Heart left ventricle (tissue), 13 donors: ENCODE measurements at regions not wholly inside any gene's neighbourhood (a gene's known extent, or its start where the extent isn't known, plus 50 kb on each side); places are given as distances from the start of the nearest gene placed in this dataset.

Source experiments
- POLR2A ChIP-seq, 2 donors: fragments of 450-650 bp; IDR thresholded peaks; one replicate each; pipeline ENCODE4 v1.6.1; 2017; ENCODE audit warnings: antibody characterized with exemption in 2 of 2, mild to moderate bottlenecking in 2 of 2, moderate library complexity in 2 of 2
- TF ChIP-seq, protein P1 (sequence below), 12 donors: fragments of 200-600 bp; sonication (generic) in 4 of 12; IDR thresholded peaks; one replicate each; pipeline versions ENCODE4 v1.5.0 to v1.8.0; 2018 to 2022; ENCODE audit warnings: antibody characterized with exemption in 12 of 12, mild to moderate bottlenecking in 5 of 12
- donor health status: ischemic (EF 13 %, LVEDD 7.1; RV severe dilation, severe dysfunction).
- donor health status: DM: no; HTN: yes; CAD: no.
- donor health status: DM: no; HTN: no; CAD: no.
- donor health status: ischemic (EF 25% LVEDD 6.9; RV normal size, moderate dysfunction).
- donor health status: ischemic (EF 25% LVEDD 5.7; RV mildly dilated, moderate dysfunction).
- donor health status: ischemic (EF 35%, LVEDD 5.7; RV mildly dilated, moderate dysfunction).
- donor health status: nonischemic (EF 11% LVEDD 7.7; RV severe dilation, severe dysfunction).
- donor health status: DM: yes; HTN: yes; CAD: no.
- donor health status: PGD.
- donor health status: ischemic (EF 29% LVEDD 5.4; RV normal size, mild dysfunction).
- donor health status: nonischemic (EF 23%, LVEDD 6.1; RV moderate dilation, normal function).

GRCh38 chr11:33980897-33981296 is 70.6 kb upstream of the CAPRIN1 start:
- TF ChIP-seq, protein P1, sequence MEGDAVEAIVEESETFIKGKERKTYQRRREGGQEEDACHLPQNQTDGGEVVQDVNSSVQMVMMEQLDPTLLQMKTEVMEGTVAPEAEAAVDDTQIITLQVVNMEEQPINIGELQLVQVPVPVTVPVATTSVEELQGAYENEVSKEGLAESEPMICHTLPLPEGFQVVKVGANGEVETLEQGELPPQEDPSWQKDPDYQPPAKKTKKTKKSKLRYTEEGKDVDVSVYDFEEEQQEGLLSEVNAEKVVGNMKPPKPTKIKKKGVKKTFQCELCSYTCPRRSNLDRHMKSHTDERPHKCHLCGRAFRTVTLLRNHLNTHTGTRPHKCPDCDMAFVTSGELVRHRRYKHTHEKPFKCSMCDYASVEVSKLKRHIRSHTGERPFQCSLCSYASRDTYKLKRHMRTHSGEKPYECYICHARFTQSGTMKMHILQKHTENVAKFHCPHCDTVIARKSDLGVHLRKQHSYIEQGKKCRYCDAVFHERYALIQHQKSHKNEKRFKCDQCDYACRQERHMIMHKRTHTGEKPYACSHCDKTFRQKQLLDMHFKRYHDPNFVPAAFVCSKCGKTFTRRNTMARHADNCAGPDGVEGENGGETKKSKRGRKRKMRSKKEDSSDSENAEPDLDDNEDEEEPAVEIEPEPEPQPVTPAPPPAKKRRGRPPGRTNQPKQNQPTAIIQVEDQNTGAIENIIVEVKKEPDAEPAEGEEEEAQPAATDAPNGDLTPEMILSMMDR (IDR thresholded peaks at IDR 0.05) = no peak
- TF ChIP-seq POLR2A (IDR thresholded peaks at IDR 0.05) = no peak
